Suprapubic skin (tissue), 3 donors: ENCODE measurements at regions not wholly inside any gene's neighbourhood (a gene's known extent, or its start where the extent isn't known, plus 50 kb on each side); places are given as distances from the start of the nearest gene placed in this dataset.

Source experiments
- POLR2A ChIP-seq, 2 donors: fragments of 450-650 bp; IDR thresholded peaks; one replicate each; pipeline ENCODE4 v1.6.1; 2017; ENCODE audit warnings: antibody characterized with exemption in 2 of 2, mild to moderate bottlenecking in 2 of 2, moderate library complexity in 2 of 2
- TF ChIP-seq, protein P1 (sequence below), 2 donors: fragments of 200-600 bp in 1 of 2; fragments of 450-650 bp in 1 of 2; sonication (generic) in 1 of 2; IDR thresholded peaks; one replicate each; pipeline ENCODE4 v1.5.1; 2016 to 2019; ENCODE audit warnings: antibody characterized with exemption in 2 of 2, mild to moderate bottlenecking in 1 of 2, moderate library complexity in 1 of 2

DNA sequence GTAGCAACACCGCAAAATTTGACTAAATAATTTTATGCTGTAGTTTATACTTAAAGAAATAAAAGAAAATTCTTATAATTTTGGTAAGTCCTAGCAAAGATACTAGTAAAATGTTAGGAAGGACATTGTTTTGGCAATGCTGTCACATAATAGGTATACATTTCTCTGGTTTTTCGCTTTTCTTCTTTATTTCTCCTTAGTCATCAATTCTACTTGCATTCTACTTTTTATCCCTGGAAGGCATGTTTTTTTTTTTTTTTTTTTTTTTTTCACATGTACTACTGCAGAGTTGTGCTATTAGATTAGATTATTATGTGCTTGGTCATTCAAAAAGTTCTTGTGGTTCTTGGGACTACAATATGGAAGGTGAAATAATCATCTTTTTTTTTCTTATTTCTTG is 1421.2 kb downstream of the SI start:
- TF ChIP-seq, protein P1, sequence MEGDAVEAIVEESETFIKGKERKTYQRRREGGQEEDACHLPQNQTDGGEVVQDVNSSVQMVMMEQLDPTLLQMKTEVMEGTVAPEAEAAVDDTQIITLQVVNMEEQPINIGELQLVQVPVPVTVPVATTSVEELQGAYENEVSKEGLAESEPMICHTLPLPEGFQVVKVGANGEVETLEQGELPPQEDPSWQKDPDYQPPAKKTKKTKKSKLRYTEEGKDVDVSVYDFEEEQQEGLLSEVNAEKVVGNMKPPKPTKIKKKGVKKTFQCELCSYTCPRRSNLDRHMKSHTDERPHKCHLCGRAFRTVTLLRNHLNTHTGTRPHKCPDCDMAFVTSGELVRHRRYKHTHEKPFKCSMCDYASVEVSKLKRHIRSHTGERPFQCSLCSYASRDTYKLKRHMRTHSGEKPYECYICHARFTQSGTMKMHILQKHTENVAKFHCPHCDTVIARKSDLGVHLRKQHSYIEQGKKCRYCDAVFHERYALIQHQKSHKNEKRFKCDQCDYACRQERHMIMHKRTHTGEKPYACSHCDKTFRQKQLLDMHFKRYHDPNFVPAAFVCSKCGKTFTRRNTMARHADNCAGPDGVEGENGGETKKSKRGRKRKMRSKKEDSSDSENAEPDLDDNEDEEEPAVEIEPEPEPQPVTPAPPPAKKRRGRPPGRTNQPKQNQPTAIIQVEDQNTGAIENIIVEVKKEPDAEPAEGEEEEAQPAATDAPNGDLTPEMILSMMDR (IDR thresholded peaks at IDR 0.05) = no peak
- TF ChIP-seq POLR2A (IDR thresholded peaks at IDR 0.05) = no peak
